Lower lobe of right lung (tissue), 2 donors: ENCODE measurements at regions not wholly inside any gene's neighbourhood (a gene's known extent, or its start where the extent isn't known, plus 50 kb on each side); places are given as distances from the start of the nearest gene placed in this dataset.

ENCODE experiments used
- ATAC-seq, 2 donors: fragments of 200-7000 bp; cut with Tn5 transposase; one replicate each; pipeline ENCODE4 v1.9.1; 2020 to 2022; ENCODE audit warnings: mild to moderate bottlenecking in 2 of 2, moderate library complexity in 2 of 2
- DNase-seq: peaks from one replicate; pipeline ENCODE4 v3.0.0-alpha.2; 2020
- H3K27ac ChIP-seq: fragments of 200-600 bp; one replicate; pipeline ENCODE4 v1.8.0; 2022
- H3K27me3 ChIP-seq: fragments of 200-600 bp; one replicate; pipeline ENCODE4 v1.8.0; 2022; ENCODE audit warnings: low read depth
- H3K36me3 ChIP-seq: fragments of 200-600 bp; one replicate; pipeline ENCODE4 v1.8.0; 2022; ENCODE audit warnings: mild to moderate bottlenecking
- H3K4me1 ChIP-seq: fragments of 200-600 bp; one replicate; pipeline ENCODE4 v1.8.0; 2022
- H3K4me3 ChIP-seq: fragments of 200-600 bp; one replicate; pipeline ENCODE4 v1.8.0; 2022; ENCODE audit warnings: mild to moderate bottlenecking
- H3K9me3 ChIP-seq: fragments of 200-600 bp; one replicate; pipeline ENCODE4 v1.8.0; 2022
- CTCF ChIP-seq: fragments of 200-600 bp; IDR thresholded peaks from one replicate; pipeline ENCODE4 v1.8.0; 2022; ENCODE audit warnings: antibody characterized with exemption, mild to moderate bottlenecking
- intact Hi-C: fragments of 100-400 bp; cut with DNase I; formaldehyde crosslinking; loops from one replicate; pipeline ENCODE4 v1.11.0; 2022
- donor health status: DM: no; HTN: yes; CAD: no; lungs with severe emphysema.

- DNase-seq: peak; percentile 81
- Histone ChIP-seq H3K27ac (peak overlapping the region; percentile 25), H3K9me3 (no peaks in the 10 kb centered on the region), H3K4me3 (peak overlapping the region; percentile 12), H3K4me1 (peaks cover 8% of the 10 kb centered on the region), H3K27me3 (no peaks in the 10 kb centered on the region), H3K36me3 (no peaks in the 10 kb centered on the region)
- peak; percentile 89 to 93 for ATAC-seq
- no peak for TF ChIP-seq CTCF
- intact Hi-C loops: no loop called here
Measured at GRCh38 chr13:50222569-50223332, 207.5 kb downstream of the KCNRG start.

- ATAC-seq (no peak), DNase-seq (no peak)
- H3K36me3 ChIP-seq: no peaks in the 10 kb centered on the region
- peaks cover 9% of the 10 kb centered on the region for H3K4me1 ChIP-seq
- no peak for TF ChIP-seq CTCF
- no peak overlapping the region for H3K4me3 ChIP-seq
- H3K9me3 ChIP-seq: no peaks in the 10 kb centered on the region
- no peak overlapping the region for H3K27ac ChIP-seq
- H3K27me3 ChIP-seq: no peaks in the 10 kb centered on the region
- intact Hi-C loops: no loop called here
Measured at GRCh38 chr13:50224534-50224933, 209.3 kb downstream of the KCNRG start.

- H3K4me1 ChIP-seq: peaks cover 18% of the 10 kb centered on the region
- H3K9me3 ChIP-seq: no peaks in the 10 kb centered on the region
- no peaks in the 10 kb centered on the region for H3K36me3 ChIP-seq
- intact Hi-C loops: no loop called here
- no peaks in the 10 kb centered on the region for H3K27me3 ChIP-seq
- no peak for TF ChIP-seq CTCF
- H3K27ac ChIP-seq: no peak overlapping the region
- no peak for DNase-seq
- no peak for ATAC-seq
- no peak overlapping the region for H3K4me3 ChIP-seq
Measured at GRCh38 chr13:50225193-50226155, 210.2 kb downstream of the KCNRG start.

DNA sequence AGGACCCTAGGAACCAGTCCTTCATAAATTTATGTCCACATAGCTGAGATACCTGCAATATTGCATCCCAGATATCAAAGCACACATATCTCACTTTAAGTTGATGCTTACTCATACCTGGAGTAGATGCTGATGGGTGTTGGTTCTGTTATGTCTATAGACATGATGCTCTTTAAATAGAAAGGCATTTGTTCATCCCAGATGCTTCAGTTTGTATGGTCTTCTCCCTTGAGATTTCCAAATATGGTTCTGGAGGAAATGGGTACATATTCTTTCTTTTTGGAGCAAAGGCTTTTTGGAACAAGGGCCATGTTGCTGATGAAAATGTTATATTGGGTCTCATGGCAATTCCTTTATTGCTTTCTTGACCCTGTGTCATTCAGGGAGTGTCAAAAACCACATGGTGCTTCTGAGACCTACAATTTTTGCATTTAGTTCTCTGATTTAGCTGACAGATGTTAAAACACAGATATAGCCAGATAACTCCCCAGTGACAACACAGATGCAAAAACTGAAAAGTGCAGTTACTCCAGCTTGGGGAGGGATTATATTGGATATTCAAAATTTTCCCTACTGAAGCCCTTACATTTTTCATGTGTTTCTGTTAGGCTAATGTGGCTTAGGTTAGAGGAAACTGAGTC is 211.4 kb downstream of the KCNRG start:
- Histone ChIP-seq H3K4me1 (peaks cover 27% of the 10 kb centered on the region), H3K4me3 (no peak overlapping the region), H3K9me3 (no peaks in the 10 kb centered on the region), H3K36me3 (no peaks in the 10 kb centered on the region), H3K27me3 (no peaks in the 10 kb centered on the region), H3K27ac (no peak overlapping the region)
- DNase-seq (no peak), ATAC-seq (no peak)
- TF ChIP-seq CTCF: no peak
- intact Hi-C loops: no loop called here

GRCh38 chr13:50227361-50227760 is 212.1 kb downstream of the KCNRG start:
- no peaks in the 10 kb centered on the region for H3K27me3 ChIP-seq
- no peak overlapping the region for H3K27ac ChIP-seq
- ATAC-seq: no peak
- H3K4me3 ChIP-seq: no peak overlapping the region
- no peak for TF ChIP-seq CTCF
- no peaks in the 10 kb centered on the region for H3K9me3 ChIP-seq
- intact Hi-C loops: no loop called here
- peaks cover 27% of the 10 kb centered on the region for H3K4me1 ChIP-seq
- no peak for DNase-seq
- H3K36me3 ChIP-seq: no peaks in the 10 kb centered on the region
